Urinary bladder (tissue), 3 donors: ENCODE measurements at regions not wholly inside any gene's neighbourhood (a gene's known extent, or its start where the extent isn't known, plus 50 kb on each side); places are given as distances from the start of the nearest gene placed in this dataset.
"Not testable (repeated sequence)": the region's sequence is repeated elsewhere in the genome, so short reads cannot be mapped to it uniquely, and the experiment has no call there.

Experiments
- DNase-seq: peaks from one replicate; pipeline ENCODE4 v3.0.0-alpha.2; 2015; ENCODE audit errors: extremely low spot score
- H3K27ac ChIP-seq: one replicate; pipeline ENCODE4 v1.5.1; 2013; ENCODE audit warnings: low read depth, mild to moderate bottlenecking, moderate library complexity
- H3K36me3 ChIP-seq: one replicate; pipeline ENCODE4 v1.6.1; 2013; ENCODE audit warnings: mild to moderate bottlenecking, moderate library complexity; ENCODE audit not compliant: insufficient read depth
- H3K4me1 ChIP-seq: one replicate; pipeline ENCODE4 v1.6.1; 2013; ENCODE audit warnings: mild to moderate bottlenecking, moderate library complexity; ENCODE audit not compliant: insufficient read depth
- H3K4me3 ChIP-seq: one replicate; pipeline ENCODE4 v1.5.1; 2013; ENCODE audit warnings: low read depth, low read length
- WGBS: extraction: QIAGEN DNeasy Blood & Tissue Kit; methylation state at CpG from one replicate; pipeline ENCODE4 v1.1.7; 2013; 5-methylcytosine and 5-hydroxymethylcytosine counted together
- donor health status: healthy with polysubstance abuse.
- donor health status: healthy.

DNA sequence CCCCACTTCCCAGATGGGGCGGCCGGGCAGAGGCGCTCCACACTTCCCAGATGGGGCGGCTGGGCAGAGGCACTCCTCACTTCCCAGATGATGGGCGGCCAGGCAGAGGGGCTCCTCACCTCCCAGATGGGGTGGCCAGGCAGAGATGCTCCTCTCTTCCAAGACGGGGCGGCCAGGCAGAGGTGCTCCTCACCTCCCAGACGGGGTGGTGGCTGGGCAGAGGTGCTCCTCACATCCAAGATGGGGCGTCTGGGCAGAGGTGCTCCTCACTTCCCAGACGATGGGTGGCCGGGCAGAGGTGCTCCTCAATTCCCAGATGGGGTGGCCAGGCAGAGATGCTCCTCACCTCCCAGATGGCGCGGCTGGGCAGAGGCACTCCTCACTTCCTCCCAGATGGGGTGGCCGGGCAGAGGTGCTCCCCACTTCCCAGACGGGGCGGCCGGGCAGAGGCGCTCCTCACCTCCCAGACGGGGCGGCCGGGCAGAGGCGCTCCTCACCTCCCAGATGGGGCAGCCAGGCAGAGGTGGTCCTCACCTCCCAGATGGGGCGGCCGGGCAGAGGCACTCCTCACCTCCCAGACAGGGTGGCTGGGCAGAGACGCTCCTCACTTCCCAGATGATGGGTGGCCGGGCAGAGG lies 275.2 kb downstream of the LIPI start:
- not testable (repeated sequence) for H3K36me3 ChIP-seq, H3K4me3 ChIP-seq, DNase-seq, H3K27ac ChIP-seq, H3K4me1 ChIP-seq
- WGBS, result 93% methylated on average over 26 of the region's 26 CpGs

DNA sequence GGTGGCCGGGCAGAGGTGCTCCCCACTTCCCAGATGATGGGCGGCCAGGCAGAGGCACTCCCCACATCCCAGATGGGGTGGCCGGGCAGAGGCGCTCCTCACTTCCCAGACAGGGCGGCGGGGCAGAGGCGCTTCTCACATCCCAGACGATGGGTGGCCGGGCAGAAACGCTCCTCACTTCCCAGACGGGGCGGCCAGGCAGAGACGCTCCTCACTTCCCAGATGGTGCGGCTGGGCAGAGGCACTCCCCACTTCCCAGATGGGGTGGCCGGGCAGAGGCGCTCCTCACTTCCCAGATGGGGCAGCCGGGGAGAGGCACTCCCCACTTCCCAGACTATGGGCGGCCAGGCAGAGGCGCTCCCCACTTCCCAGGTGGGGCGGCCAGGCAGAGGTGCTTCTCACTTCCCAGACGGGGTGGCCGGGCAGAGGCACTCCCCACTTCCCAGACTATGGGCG lies 275.8 kb downstream of the LIPI start:
- H3K4me1 ChIP-seq, H3K36me3 ChIP-seq, DNase-seq, H3K4me3 ChIP-seq, H3K27ac ChIP-seq: not testable (repeated sequence)
- WGBS, result 95% methylated on average over 23 of the region's 23 CpGs

DNA sequence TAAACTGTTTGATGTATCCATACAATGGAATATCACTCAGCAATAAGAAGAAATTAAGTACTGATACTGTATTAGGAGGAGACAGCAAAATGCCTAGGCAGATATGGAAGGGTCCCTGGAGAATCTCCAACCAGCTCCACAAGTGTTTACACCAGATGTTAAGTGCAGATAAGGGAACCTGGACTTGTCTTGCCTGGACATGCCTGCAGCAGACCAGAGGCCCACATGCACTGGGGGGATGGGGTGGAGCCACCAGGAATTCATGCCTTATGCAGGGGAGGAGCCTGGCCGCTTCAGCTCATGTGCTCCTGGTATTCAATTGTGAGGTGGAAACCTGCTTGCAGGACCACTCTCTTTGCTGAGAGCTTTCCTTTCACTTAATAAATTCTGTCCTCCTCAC lies 287.6 kb downstream of the LIPI start:
- H3K4me3 ChIP-seq, H3K36me3 ChIP-seq, DNase-seq, H3K4me1 ChIP-seq, H3K27ac ChIP-seq: not testable (repeated sequence)
- WGBS, result 63% methylated on average over 1 of the region's 1 CpG

DNA sequence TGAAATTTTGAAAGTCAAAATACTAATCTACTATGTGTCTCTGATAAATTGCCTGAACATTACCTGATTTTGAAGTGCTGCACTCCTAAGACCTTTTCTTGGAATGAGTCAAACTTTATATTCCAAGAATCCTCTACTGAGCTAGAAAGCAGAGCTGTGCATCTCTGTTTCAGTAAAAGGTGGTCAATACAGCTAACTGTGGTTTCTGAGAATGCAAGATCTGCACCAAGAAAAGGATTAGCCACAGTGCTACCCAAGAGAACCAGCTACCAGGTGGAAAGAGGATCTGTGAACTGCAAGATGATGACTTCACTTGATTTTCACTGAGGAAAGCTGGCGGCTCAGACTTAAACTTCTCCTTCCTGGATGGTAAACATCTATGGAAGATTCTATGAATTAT lies 289.3 kb downstream of the LIPI start:
- H3K27ac ChIP-seq, H3K4me1 ChIP-seq, H3K36me3 ChIP-seq, H3K4me3 ChIP-seq, DNase-seq: not testable (repeated sequence)
- 70% methylated on average over 1 of the region's 1 CpG for whole genome bisulfite sequencing

DNA sequence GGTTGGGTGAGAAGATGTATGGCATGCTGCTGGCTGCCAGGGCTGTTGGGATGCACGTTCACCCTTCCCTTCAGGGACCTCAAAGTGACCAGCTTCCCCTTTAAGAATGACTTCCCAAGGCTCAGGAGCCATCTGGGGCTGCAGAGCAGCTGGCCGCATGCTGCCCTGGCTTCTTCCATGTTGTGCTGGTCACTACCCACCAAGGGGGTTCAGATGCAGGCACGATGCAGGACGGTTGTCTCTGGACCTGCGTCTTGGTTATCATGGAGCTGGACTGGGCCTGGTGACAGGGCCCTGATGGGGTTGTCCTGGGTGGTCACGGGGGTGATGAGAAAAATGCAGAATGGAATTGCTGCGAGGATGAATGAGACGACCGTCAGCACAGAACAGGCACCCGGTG lies 297.8 kb downstream of the POTED start:
- not testable (repeated sequence) for H3K36me3 ChIP-seq, H3K27ac ChIP-seq, H3K4me3 ChIP-seq, H3K4me1 ChIP-seq, DNase-seq
- 58% methylated on average over 6 of the region's 10 CpGs for WGBS

DNA sequence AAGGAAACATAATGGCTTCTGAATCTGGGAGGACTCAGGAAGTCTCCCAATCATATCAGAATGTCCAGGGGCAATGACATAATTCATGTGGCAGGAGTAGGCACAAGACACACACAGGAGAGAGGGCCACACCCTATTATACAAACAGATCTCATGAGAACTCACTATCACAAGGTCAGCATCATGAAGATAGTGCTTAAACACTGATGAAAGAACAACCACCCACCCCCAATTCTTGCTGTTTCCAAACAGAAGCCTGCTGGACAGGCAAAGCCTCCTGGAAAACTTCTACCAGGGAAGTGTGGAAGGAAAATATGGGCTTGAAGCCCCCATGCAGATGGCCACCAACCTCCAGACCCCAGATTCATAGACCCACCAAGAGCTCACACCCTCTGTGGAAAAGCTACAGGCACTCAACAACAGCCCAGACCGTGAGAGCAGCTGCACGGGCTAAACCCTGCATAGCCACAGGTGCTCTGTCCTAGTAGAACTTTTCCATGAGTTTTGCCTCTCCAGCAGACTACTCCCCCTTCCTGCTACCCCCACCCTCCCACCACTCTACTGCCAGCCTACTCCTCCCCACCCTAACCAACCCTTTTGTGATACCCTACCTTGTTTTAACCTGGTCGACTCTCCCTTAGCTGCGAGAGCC lies 287.1 kb downstream of the POTED start:
- 78% methylated on average over 4 of the region's 4 CpGs for WGBS

DNA sequence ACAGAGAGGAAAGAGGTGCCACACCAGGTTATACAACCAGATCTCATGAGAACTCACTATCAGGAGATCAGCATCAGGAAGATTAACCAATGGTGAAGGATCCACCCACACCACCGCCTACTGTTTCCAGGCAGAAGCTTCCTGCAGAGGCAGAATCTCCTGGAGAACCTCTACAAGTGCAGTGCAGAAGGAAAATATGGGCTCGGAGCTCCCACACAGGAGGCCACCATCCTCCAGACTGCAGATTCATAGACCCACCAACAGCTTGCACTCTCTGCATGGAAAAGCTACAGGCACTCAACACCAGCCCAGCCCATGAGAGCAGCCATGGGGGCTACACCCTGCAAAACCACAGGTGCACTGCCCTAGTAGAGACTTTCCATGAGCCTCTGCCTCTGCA lies 284.0 kb downstream of the POTED start:
- H3K4me1 ChIP-seq, H3K4me3 ChIP-seq, DNase-seq, H3K27ac ChIP-seq, H3K36me3 ChIP-seq: not testable (repeated sequence)
- 25% methylated on average over 2 of the region's 2 CpGs for WGBS

More for the DNA sequence above, 287.1 kb downstream of the POTED start:
- H3K4me1 ChIP-seq, H3K4me3 ChIP-seq, H3K36me3 ChIP-seq, H3K27ac ChIP-seq, DNase-seq: not testable (repeated sequence)

DNA sequence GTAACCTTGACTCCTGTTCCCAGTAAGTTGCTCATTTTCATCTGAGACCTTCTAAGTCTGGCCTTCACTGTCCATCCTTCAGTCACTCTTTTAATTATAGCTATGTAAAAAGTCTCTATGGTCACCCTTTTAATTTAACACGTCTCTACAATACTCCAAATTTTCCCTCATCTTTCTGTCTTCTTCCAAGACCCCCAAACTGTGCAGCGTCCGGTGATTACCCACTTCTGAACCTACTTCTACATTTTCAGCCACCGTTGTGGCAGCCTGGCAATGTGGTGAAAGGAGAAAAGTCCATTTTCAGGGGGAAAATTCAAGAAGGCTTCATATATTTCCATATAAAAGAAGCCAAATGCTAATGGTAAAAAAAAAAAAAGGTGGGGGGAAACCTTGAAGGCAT lies 283.4 kb downstream of the POTED start:
- not testable (repeated sequence) for H3K27ac ChIP-seq, DNase-seq, H3K4me1 ChIP-seq, H3K36me3 ChIP-seq, H3K4me3 ChIP-seq
- WGBS, result 64% methylated on average over 4 of the region's 4 CpGs

DNA sequence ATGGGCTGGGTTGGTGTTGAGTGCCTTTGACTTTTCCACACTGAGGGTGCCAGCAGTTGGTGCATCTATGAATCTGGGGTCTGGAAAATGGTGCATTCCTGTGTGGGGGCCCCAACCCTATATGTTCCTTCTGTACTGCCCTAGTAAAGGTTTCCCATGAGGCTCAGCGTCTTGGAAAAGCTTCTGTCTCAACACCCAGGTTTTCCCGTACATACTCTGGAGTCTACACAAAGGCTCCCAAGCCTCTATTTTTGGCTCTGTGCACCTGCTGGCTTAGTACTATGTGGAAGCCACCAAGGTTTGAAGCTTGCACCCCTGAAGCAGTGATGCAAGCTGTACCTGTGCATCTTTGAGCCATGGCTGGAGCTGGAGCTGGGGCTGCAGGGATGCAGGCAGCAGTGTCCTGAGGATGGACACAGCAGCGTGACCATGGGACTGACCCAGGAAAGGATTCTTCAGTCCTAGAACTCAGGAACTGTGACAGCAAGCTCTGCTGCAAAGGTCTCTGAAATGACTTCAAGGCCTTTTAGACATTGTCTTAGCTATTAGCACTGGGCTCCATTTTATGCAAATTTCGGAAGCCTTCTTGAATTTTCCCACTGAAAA lies 282.7 kb downstream of the POTED start:
- H3K4me1 ChIP-seq, H3K27ac ChIP-seq, DNase-seq, H3K36me3 ChIP-seq, H3K4me3 ChIP-seq: not testable (repeated sequence)
- 62% methylated on average over 4 of the region's 4 CpGs for WGBS

DNA sequence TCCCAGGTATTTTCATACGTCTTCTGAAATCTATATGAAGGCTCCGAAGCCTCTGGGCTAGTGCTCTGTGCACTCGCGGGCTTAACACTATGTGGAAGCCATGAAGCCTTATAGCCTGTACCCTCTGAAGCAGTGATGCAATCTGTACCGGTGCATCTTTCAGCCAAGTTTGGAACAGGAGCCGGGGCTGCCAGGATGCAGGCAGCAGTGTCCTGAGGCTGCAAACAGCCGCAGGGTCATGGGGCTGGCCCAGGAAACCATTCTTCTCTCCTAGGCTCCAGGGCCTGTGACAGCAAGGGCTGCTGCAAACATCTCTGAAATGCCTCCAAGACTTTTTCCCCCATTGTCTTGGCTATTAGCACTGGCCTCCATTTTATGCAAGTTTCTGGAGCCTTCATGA lies 279.6 kb downstream of the POTED start:
- H3K27ac ChIP-seq, H3K4me3 ChIP-seq, H3K4me1 ChIP-seq, DNase-seq, H3K36me3 ChIP-seq: not testable (repeated sequence)
- WGBS, result 75% methylated on average over 7 of the region's 7 CpGs

DNA sequence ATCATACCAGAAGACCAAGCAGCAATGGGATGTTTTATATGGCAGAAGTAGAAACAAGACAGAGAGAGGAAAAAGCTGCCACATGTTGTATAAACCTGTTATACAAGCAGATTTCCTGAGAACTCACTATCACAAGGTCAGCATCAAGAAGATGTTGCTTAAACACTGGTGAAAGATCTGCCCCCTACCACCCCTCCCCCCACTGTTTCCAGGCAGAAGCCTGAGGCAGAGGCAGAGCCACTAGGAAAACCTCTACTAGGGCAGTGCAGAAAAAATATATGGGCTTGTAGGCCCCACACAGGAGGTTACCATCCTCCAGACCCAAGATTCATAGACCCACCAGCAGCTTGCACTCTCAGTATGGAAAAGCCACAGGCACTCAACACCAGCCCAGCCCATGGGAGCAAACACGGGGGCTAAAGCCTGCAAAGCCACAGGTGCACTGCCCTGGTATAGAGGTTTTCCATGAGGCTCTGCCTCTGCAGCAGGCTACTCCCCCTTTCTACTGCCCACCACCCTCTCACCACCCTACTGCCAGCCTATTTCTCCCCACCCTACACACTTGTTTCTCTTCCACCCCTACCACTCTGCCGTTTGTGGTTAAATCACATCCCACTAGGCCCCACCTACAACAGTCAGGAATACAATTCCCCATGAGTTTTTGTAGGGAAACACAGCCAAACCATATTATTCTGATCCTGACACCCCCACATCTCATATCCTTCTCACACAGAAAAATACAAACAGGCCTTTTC lies 274.2 kb downstream of the POTED start:
- not testable (repeated sequence) for DNase-seq, H3K4me1 ChIP-seq, H3K4me3 ChIP-seq, H3K27ac ChIP-seq, H3K36me3 ChIP-seq
- WGBS, result 90% methylated on average over 2 of the region's 2 CpGs

DNA sequence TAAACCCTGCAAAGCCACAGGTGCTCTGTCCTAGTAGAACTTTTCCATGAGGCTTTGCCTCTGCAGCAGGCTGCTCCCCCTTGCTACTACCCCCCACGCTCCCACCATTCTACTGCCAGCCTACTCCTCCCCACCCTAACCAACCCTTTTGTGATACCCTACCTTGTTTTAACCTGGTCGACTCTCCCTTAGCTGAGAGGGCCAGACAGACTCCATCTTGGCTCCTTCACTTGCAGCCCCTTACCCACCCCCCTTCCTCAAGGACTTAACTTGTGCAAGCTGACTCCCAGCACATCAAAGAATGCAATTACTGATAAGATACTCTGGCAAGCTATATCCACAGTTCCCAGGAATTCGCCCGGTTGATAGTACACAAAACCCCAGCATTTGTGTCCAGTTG lies 267.9 kb downstream of the POTED start:
- not testable (repeated sequence) for H3K4me1 ChIP-seq, DNase-seq, H3K36me3 ChIP-seq, H3K27ac ChIP-seq, H3K4me3 ChIP-seq
- WGBS, result 74% methylated on average over 4 of the region's 4 CpGs

DNA sequence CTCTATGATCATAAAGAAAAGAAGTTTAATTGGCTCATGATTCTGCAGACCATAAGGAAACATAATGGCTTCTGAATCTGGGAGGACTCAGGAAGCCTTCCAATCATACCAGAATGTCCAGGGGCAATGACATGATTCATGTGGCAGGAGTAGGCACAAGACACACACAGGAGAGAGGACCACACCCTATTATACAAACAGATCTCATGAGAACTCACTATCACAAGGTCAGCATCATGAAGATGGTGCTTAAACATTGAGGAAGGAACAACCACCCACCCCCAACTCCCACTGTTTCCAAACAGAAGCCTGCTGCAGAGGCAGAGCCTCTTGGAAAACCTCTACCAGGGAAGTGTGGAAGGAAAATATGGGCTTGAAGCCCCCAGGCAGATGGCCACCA lies 267.4 kb downstream of the POTED start:
- not testable (repeated sequence) for H3K36me3 ChIP-seq, DNase-seq, H3K4me3 ChIP-seq, H3K27ac ChIP-seq, H3K4me1 ChIP-seq

DNA sequence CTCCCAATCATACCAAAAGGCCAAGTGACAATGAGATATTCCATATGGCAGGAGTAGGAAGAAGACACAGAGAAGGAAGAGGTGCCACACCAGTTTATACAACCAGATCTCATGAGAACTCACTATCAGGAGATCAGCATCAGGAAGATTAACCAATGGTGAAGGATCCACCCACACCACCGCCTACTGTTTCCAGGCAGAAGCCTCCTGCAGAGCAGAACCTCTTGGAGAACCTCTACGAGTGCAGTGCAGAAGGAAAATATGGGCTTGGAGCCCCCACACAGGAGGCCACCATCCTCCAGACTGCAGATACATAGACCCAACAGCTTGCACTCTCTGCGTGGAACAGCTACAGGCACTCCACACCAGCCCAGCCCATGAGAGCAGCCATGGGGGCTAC lies 264.4 kb downstream of the POTED start:
- DNase-seq, H3K4me1 ChIP-seq, H3K27ac ChIP-seq, H3K36me3 ChIP-seq, H3K4me3 ChIP-seq: not testable (repeated sequence)
- WGBS, result 51% methylated on average over 3 of the region's 3 CpGs
